ENCODE measurements at regions not wholly inside any gene's neighbourhood (a gene's known extent, or its start where the extent isn't known, plus 50 kb on each side); places are given as distances from the start of the nearest gene placed in this dataset.

- DNase-seq (ENCODE audit: extremely low read depth, low read depth), result no peak
- TF ChIP-seq, protein P1, sequence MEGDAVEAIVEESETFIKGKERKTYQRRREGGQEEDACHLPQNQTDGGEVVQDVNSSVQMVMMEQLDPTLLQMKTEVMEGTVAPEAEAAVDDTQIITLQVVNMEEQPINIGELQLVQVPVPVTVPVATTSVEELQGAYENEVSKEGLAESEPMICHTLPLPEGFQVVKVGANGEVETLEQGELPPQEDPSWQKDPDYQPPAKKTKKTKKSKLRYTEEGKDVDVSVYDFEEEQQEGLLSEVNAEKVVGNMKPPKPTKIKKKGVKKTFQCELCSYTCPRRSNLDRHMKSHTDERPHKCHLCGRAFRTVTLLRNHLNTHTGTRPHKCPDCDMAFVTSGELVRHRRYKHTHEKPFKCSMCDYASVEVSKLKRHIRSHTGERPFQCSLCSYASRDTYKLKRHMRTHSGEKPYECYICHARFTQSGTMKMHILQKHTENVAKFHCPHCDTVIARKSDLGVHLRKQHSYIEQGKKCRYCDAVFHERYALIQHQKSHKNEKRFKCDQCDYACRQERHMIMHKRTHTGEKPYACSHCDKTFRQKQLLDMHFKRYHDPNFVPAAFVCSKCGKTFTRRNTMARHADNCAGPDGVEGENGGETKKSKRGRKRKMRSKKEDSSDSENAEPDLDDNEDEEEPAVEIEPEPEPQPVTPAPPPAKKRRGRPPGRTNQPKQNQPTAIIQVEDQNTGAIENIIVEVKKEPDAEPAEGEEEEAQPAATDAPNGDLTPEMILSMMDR (IDR thresholded peaks at IDR 0.05; ENCODE audit: low read depth, low read length), result no peak
These were observed 201.9 kb upstream of the PDE10A start for GRCh38 chr6:165864925-165865324.

GRCh38 chr6:165864218-165864617, 201.2 kb upstream of the PDE10A start:
- TF ChIP-seq, protein P1 (IDR thresholded peaks at IDR 0.05; ENCODE audit: low read depth, low read length), result no peak
- DNase-seq (ENCODE audit: extremely low read depth, low read depth), result no peak

DNA sequence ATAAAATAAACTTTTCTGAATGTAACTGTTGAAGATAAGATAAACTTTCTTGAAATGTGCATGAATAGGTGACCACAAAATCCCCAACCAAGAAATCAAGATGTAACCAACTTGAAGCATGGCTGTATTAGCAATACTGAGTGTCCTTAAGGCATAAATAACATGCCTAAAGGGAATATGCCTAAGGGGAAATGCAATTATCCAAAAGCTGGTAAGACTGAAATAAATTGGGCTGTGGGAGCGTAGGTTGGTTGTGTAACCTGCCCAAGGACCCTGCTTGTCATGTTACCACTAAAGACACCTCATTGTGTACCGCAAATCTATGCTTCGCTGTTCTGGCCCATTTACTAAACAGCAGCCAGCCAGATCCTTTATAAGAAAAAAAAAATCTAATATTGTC, 200.8 kb upstream of the PDE10A start:
- TF ChIP-seq, protein P1 (IDR thresholded peaks at IDR 0.05; ENCODE audit: low read depth, low read length), result no peak
- DNase-seq (ENCODE audit: extremely low read depth, low read depth), result no peak

GRCh38 chr6:165862813-165863212, 199.8 kb upstream of the PDE10A start:
- TF ChIP-seq, protein P1 (IDR thresholded peaks at IDR 0.05; ENCODE audit: low read depth, low read length), result no peak
- DNase-seq (ENCODE audit: extremely low read depth, low read depth), result no peak

GRCh38 chr6:165861226-165861625, 198.2 kb upstream of the PDE10A start:
- TF ChIP-seq, protein P1 (IDR thresholded peaks at IDR 0.05; ENCODE audit: low read depth, low read length), result no peak
- DNase-seq (ENCODE audit: extremely low read depth, low read depth), result no peak

GRCh38 chr6:165858586-165858985, 195.5 kb upstream of the PDE10A start:
- TF ChIP-seq, protein P1 (IDR thresholded peaks at IDR 0.05; ENCODE audit: low read depth, low read length), result no peak
- DNase-seq (ENCODE audit: extremely low read depth, low read depth), result no peak

DNA sequence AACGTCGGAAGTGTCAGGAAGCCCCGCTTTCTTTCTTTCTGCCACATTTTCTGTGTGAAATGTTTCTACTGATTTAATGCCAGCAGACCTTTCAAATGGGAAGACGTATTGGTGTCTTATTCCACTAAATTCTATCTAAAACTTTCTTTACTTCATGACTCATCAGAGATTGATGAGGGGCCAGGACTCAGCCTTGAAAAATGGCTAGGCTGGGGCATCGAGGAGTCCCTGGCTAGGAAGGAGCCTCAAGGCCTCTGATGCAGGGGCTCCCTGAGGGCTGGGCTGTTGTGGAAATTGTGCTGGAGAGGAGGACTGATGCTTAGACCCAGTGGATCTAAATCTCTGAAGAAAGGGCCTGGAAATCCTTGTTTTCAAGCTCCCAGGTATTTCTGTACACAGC, 192.8 kb upstream of the PDE10A start:
- TF ChIP-seq, protein P1 (IDR thresholded peaks at IDR 0.05; ENCODE audit: low read depth, low read length), result no peak
- DNase-seq (ENCODE audit: extremely low read depth, low read depth), result no peak
